ENCODE measurements at regions not wholly inside any gene's neighbourhood (a gene's known extent, or its start where the extent isn't known, plus 50 kb on each side); places are given as distances from the start of the nearest gene placed in this dataset.

DNA sequence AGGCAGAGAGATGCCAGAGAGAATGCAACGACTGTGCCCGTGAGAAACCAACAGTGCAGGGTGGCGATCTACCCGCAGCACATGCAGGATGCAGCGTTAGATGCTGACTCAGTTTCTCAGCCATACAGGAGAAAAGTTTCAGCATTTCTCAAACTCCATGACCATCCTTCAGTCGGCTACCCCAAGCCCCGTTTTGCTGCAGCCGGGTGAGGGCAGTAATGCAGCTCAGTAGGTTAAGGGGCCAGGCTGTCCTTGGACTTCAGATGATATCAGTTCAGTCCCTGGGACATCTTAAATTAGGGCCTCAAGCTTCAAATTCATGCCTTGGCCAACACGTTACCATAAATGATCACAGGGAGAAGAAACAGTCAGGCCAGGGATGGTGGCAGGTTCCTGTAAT is 125.5 kb downstream of the PALM2AKAP2 start:
- Histone ChIP-seq H3K4me1 (ENCODE audit: control insufficient read depth, extremely low read depth, insufficient read depth, low read length) (peaks cover 43% of the 10 kb centered on the region), H3K4me3 (replicated peaks in 1 of 3; ENCODE audit: insufficient read depth in 1 of 3, low read depth in 1 of 3, low read length in 3 of 3) (no peak overlapping the region), H3K27me3 (ENCODE audit: control insufficient read depth in 2 of 2, insufficient read depth in 2 of 2, low read length in 2 of 2) (peaks cover 0 to 4% of the 10 kb centered on the region in 2 experiments), H2AFZ (ENCODE audit: low read depth, low read length) (no peak overlapping the region), H3K27ac (ENCODE audit: insufficient read depth, low read depth, low read length) (no peak overlapping the region), H3K4me2 (ENCODE audit: insufficient read depth, low read length) (no peak overlapping the region), H3K9me1 (replicated peaks; ENCODE audit: control insufficient read depth, extremely low read depth, insufficient read depth, low read length) (no peaks in the 10 kb centered on the region), H3K36me3 (ENCODE audit: control insufficient read depth in 2 of 2, extremely low read depth in 1 of 2, insufficient read depth in 2 of 2, low read length in 2 of 2) (no peaks in the 10 kb centered on the region), H4K20me1 (replicated peaks; ENCODE audit: control insufficient read depth, extremely low read depth, insufficient read depth, low read length) (no peaks in the 10 kb centered on the region), H3K9ac (replicated peaks; ENCODE audit: extremely low read depth, insufficient read depth, low read length) (no peak overlapping the region), H3K9me3 (replicated peaks; ENCODE audit: control insufficient read depth, insufficient read depth, low read length) (no peaks in the 10 kb centered on the region), H3K79me2 (ENCODE audit: control insufficient read depth, insufficient read depth, low read length) (no peaks in the 10 kb centered on the region)
- ChIA-PET POLR2A (no interaction called here), CTCF (interaction anchor here (0.8 to 2.7 kb wide), 3 partner anchors 144 to 312 kb away, joined by 3 to 24 read pairs (median 3); no protein-coding TSS in a partner anchor)
- dilution Hi-C loops (cut with MboI; ENCODE audit: extremely low pct_ligation_motif_present, low sequenced_read_pairs): loop anchor here (10.0 to 25.0 kb wide), 2 partner anchors 159 to 257 kb away; no protein-coding TSS in a partner anchor
- TF ChIP-seq JUN (IDR thresholded peaks at IDR 0.05; ENCODE audit: borderline replicate concordance, insufficient read depth, insufficient read length, low read depth) (no peak), MAX (IDR thresholded peaks at IDR 0.05; ENCODE audit: insufficient read depth, insufficient read length) (no peak), POLR2AphosphoS5 (IDR thresholded peaks at IDR 0.05; ENCODE audit: insufficient read depth, low read depth, low read length) (no peak), EZH2 (IDR thresholded peaks at IDR 0.05; ENCODE audit: borderline replicate concordance, low read depth, low read length, severe bottlenecking) (no peak), FOS (IDR thresholded peaks at IDR 0.05; ENCODE audit: borderline replicate concordance, insufficient read depth, low read length) (no peak), MYC (IDR thresholded peaks at IDR 0.05; ENCODE audit: low read depth, low read length) (no peak), GATA2 (IDR thresholded peaks at IDR 0.05; ENCODE audit: insufficient read depth, insufficient read length, low read depth, low read length) (no peak), POLR2A (IDR thresholded peaks at IDR 0.05; ENCODE audit: low read depth, low read length) (no peak)
- TF ChIP-seq, protein P1, sequence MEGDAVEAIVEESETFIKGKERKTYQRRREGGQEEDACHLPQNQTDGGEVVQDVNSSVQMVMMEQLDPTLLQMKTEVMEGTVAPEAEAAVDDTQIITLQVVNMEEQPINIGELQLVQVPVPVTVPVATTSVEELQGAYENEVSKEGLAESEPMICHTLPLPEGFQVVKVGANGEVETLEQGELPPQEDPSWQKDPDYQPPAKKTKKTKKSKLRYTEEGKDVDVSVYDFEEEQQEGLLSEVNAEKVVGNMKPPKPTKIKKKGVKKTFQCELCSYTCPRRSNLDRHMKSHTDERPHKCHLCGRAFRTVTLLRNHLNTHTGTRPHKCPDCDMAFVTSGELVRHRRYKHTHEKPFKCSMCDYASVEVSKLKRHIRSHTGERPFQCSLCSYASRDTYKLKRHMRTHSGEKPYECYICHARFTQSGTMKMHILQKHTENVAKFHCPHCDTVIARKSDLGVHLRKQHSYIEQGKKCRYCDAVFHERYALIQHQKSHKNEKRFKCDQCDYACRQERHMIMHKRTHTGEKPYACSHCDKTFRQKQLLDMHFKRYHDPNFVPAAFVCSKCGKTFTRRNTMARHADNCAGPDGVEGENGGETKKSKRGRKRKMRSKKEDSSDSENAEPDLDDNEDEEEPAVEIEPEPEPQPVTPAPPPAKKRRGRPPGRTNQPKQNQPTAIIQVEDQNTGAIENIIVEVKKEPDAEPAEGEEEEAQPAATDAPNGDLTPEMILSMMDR (IDR thresholded peaks at IDR 0.05; ENCODE audit: extremely low read depth in 1 of 2, insufficient read depth in 1 of 2, low read depth in 1 of 2, low read length in 2 of 2): no peak
- DNase-seq (ENCODE audit: low read depth, low spot score) (no peak), FAIRE-seq (no peak)
- intact Hi-C loops (cut with micrococcal nuclease): no loop called here
- BruUV-seq (replicated peaks): no TSS peak

Data from endothelial cell of umbilical vein (primary cell).